Lower leg skin (tissue), 3 donors: ENCODE measurements at regions not wholly inside any gene's neighbourhood (a gene's known extent, or its start where the extent isn't known, plus 50 kb on each side); places are given as distances from the start of the nearest gene placed in this dataset.

Source experiments
- CTCF ChIP-seq, 3 donors: fragments of 450-650 bp; IDR thresholded peaks; one replicate each; pipeline ENCODE4 v1.5.1; 2016; ENCODE audit warnings: antibody characterized with exemption in 3 of 3, mild to moderate bottlenecking in 3 of 3, moderate library complexity in 2 of 3
- POLR2A ChIP-seq, 2 donors: fragments of 450-650 bp; IDR thresholded peaks; one replicate each; pipeline ENCODE4 v1.6.1; 2016 to 2017; ENCODE audit warnings: antibody characterized with exemption in 2 of 2, mild to moderate bottlenecking in 1 of 2, moderate library complexity in 1 of 2

- no peak for TF ChIP-seq POLR2A (IDR thresholded peaks at IDR 0.05)
- no peak for TF ChIP-seq CTCF (IDR thresholded peaks at IDR 0.05)
Observed at GRCh38 chr15:62878070-62878469, 164.5 kb upstream of the TPM1 start.
